Stimulated activated effector memory CD8-positive, alpha-beta T cell treated with anti-CD3 and anti-CD28 coated beads, Interleukin-12 subunit alpha, Interleukin-12 subunit beta, amount 100 ng/mL, for 72 hours (primary cell): ENCODE measurements at regions not wholly inside any gene's neighbourhood (a gene's known extent, or its start where the extent isn't known, plus 50 kb on each side); places are given as distances from the start of the nearest gene placed in this dataset.
A peak's percentile ranks its signal among the peaks of the same experiment; 100 is the strongest.
"Not testable (repeated sequence)": the region's sequence is repeated elsewhere in the genome, so short reads cannot be mapped to it uniquely, and the experiment has no call there.

ENCODE experiments used
- ATAC-seq: fragments of 150-1000 bp; cut with Tn5 transposase; 2 replicates; pipeline ENCODE4 v1.10.0; 2021
- DNase-seq, 2 donors: peaks; one replicate each; pipeline ENCODE4 v3.0.0; 2021 to 2022; ENCODE audit warnings: low spot score in 2 of 2
- H3K27ac Mint-ChIP-seq: one replicate; pipeline ENCODE4 v1.8.0; 2022; ENCODE audit warnings: mild to moderate bottlenecking, mixed read lengths
- H3K36me3 Mint-ChIP-seq: one replicate; pipeline ENCODE4 v1.8.0; 2022; ENCODE audit warnings: mild to moderate bottlenecking, mixed read lengths
- H3K4me1 Mint-ChIP-seq: one replicate; pipeline ENCODE4 v1.8.0; 2022; ENCODE audit warnings: mixed read lengths
- H3K4me3 Mint-ChIP-seq: one replicate; pipeline ENCODE4 v1.8.0; 2022; ENCODE audit warnings: mild to moderate bottlenecking, mixed read lengths
- H3K9me3 Mint-ChIP-seq: one replicate; pipeline ENCODE4 v1.8.0; 2022; ENCODE audit warnings: mixed read lengths

DNA sequence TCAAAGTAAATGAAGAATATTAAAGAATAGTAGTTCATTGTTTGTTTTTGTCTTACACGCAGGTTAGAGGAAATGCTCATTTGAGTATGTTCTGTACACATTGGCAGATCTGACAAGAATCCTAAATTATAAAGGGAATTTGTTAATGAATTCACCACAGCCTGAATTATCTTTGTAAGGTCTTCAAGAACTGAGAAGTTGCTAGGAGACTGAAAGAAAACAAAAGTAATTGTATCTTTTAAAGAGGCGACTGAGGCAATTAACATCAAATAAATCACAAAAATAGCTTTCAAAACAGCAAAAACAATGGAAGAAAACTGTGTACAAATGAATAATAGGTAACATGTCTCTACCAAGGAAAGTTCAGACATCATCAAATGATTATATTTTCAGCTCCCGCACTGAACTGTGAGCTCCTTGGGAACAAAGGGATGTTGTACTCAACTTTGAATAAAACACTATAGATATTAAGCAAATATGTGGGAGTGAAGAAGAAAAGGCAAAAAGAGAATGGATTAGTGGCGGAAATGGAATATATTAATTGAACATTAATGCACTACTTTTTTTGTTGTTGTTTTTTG, 51.7 kb upstream of the ATIC start:
- ATAC-seq (no peak), DNase-seq (no peak)
- H3K36me3 Mint-ChIP-seq, result no peaks in the 10 kb centered on the region
- H3K9me3 Mint-ChIP-seq, result no peaks in the 10 kb centered on the region
- no peak overlapping the region for H3K4me3 Mint-ChIP-seq
- H3K4me1 Mint-ChIP-seq, result no peaks in the 10 kb centered on the region
- no peak overlapping the region for H3K27ac Mint-ChIP-seq

DNA sequence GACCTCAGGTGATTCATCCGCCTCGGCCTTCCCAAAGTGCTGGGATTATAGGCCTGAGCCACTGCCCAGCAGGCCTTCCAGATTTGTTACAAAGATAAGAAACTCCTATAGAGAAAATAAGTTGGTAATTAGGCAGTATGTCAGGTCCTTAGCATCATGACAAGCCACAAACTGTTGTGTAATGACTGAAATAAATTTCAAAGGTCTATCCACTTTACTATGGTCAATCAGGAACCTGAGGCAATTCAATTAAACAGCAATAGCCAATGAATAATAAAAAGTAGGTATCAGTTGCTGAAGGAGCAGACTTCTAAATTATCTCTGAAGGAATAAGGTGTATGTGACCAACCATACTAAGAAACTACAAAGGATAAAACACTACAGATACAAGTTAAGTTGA, 62.4 kb upstream of the ATIC start:
- no peak overlapping the region for H3K4me3 Mint-ChIP-seq
- ATAC-seq (no peak), DNase-seq (no peak)
- H3K9me3 Mint-ChIP-seq, result no peaks in the 10 kb centered on the region
- H3K27ac Mint-ChIP-seq, result no peak overlapping the region
- no peaks in the 10 kb centered on the region for H3K36me3 Mint-ChIP-seq
- no peaks in the 10 kb centered on the region for H3K4me1 Mint-ChIP-seq

DNA sequence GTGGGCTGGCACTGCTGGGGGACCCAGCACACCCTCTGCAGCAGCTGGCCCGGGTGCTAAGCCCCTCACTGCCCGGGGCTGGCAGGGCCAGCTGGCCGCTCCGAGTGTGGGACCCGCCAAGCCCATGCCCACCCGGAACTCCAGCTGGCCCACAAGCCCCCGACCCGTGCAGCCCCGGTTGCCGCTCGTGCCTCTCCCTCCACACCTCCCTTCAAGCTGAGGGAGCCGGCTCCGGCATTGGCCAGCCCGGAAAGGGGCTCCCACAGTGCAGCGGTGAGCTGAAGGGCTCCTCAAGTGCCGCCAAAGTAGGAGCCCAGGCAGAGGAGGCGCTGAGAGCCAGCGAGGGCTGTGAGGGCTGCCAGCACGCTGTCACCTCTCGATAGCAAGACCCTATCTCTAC, 65.9 kb upstream of the ATIC start:
- H3K4me3 Mint-ChIP-seq, H3K9me3 Mint-ChIP-seq, ATAC-seq, DNase-seq, H3K36me3 Mint-ChIP-seq, H3K4me1 Mint-ChIP-seq, H3K27ac Mint-ChIP-seq: not testable (repeated sequence)

DNA sequence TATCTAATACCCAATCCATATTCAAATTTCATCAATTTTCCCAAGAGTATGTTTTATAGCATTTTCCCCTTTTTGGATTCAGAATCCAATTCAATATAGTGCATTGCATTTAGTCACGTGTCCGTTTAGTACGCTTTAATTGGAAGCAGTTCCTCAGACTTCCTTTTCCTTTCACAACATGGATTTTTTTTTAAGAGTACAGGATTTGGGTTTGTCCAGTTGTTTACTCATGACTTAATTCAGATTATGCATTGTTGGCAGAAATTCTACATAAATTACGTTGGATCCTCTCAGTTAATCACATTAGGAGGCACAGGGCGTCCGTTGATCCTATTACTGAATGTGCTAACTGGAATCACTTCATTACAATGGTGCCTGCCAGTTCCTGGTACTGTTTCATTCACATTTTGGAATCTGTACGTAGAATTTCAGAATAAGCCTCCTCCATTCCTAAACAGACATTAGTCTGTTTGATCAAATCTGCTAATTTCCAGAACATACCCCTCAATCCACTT, 70.0 kb upstream of the ATIC start:
- DNase-seq (no peak), ATAC-seq (no peak)
- Mint-ChIP-seq H3K36me3 (no peaks in the 10 kb centered on the region), H3K4me1 (no peaks in the 10 kb centered on the region), H3K9me3 (no peaks in the 10 kb centered on the region), H3K27ac (no peak overlapping the region), H3K4me3 (no peak overlapping the region)

DNA sequence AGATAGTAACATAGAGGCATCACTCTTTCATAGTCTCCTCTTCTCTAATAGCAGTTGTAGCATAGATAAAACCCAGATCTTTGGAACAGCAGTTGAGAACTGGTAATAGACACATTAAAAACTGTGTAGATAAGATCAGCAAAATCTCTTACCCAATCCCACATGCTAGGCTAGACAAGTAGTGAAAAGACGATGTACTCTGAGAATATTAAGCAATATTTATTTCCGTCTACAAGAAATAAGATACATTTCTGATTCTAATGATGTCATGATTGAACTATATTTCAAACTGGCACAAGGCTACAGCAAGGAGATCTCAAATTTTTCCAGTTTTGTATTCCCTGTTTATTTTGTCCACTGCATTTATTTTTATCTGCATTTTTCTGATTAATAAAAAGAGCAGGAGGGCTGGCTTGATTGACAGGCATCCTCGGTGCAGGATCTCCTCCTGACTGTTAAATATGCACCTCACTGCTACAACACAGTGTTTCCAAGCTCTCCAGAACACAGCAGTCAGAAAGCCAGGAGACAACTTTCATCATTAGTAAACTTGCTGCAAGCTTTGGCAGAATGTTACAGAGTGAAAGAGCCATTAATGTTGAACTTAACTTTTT, 73.3 kb upstream of the ATIC start:
- H3K9me3 Mint-ChIP-seq, result no peaks in the 10 kb centered on the region
- no peaks in the 10 kb centered on the region for H3K36me3 Mint-ChIP-seq
- no peak overlapping the region for H3K4me3 Mint-ChIP-seq
- H3K27ac Mint-ChIP-seq, result no peak overlapping the region
- no peak for DNase-seq
- no peak for ATAC-seq
- no peaks in the 10 kb centered on the region for H3K4me1 Mint-ChIP-seq

DNA sequence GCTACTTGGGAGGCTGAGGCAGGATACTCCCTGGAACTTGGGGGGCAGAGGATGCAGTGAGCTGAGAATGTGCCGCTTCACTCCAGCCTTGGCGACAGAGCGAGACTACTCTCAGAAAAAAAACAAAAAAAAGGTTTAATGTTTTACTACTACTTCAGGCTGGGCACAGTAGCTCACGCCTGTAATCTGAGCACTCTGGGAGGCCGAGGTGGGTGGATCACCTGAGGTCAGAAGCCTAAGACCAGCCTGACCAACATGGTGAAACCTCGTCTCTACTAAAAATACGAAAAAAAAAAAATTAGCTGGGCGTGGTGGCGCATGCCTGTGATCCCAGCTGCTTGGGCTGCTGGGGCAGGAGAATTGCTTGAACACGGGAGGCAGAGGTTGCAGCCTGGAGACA, 75.7 kb upstream of the ATIC start:
- Mint-ChIP-seq H3K4me3 (no peak overlapping the region), H3K9me3 (no peaks in the 10 kb centered on the region), H3K36me3 (no peaks in the 10 kb centered on the region), H3K4me1 (no peaks in the 10 kb centered on the region), H3K27ac (no peak overlapping the region)
- ATAC-seq (no peak), DNase-seq (no peak)

DNA sequence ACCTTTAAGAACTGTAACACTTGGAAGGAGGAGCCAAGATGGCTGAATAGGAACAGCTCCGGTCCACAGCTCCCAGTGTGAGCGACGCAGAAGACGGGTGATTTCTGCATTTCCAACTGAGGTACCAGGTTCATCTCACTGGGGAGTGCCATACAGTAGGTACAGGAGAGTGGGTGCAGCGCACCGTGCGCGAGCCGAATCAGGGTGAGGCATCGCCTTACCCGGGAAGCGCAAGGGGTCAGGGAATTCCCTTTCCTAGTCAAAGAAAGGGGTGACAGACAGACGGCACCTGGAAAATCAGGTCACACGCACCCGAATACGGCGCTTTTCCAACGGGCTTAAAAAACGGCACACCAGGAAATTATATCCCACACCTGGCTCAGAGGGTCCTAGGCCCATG, 81.8 kb upstream of the ABCA12 start:
- not testable (repeated sequence) for DNase-seq, H3K36me3 Mint-ChIP-seq, H3K4me1 Mint-ChIP-seq, ATAC-seq, H3K9me3 Mint-ChIP-seq, H3K27ac Mint-ChIP-seq, H3K4me3 Mint-ChIP-seq

DNA sequence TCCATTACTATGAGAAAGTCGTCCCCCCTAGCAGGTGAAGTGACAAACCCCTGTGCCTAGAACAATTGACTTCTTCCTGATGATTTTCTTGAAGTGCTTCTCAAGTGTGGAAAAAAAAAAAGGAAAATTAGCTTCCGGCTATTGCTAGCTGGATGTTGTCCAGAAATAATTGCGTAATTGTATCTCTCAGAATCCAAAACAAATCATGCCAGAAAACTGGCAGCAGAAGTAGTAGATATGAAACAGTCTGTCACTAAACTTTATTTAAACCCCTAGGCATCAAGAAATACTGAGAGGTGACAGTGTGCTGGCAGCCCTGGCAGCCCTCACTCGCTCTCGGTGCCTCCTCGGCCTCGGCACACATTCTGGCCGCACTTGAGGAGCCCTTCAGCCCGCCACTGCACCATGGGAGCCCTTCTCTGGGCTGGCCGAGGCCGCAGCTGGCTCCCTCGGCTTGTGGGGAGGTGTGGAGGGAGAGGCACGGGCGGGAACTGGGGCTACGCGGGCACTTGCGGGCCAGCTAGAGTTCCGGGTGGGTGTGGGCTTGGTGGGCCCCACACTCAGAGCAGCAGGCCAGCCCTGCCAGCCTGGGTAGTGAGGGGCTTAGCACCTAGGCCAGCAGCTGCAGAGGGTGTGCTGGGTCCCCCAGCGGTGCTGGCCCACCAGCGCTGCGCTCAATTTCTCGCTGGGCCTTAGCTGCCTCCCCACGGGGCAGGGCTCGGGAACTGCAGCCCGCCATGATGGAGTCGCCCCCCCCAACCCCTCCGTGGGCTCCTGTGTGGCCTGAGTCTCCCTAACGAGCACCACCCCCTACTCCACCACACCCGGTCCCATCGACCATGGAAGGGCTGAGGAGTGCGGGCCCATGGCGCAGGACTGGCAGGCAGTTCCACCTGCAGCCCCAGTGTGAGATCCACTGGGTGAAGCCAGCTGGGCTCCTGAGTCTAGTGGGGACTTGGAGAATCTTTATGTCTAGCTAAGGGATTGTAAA, 80.5 kb upstream of the ABCA12 start:
- H3K4me1 Mint-ChIP-seq, result no peaks in the 10 kb centered on the region
- ATAC-seq, result no peak
- H3K9me3 Mint-ChIP-seq, result no peaks in the 10 kb centered on the region
- no peaks in the 10 kb centered on the region for H3K36me3 Mint-ChIP-seq
- no peak overlapping the region for H3K4me3 Mint-ChIP-seq
- H3K27ac Mint-ChIP-seq, result no peak overlapping the region
- DNase-seq, result no peak

DNA sequence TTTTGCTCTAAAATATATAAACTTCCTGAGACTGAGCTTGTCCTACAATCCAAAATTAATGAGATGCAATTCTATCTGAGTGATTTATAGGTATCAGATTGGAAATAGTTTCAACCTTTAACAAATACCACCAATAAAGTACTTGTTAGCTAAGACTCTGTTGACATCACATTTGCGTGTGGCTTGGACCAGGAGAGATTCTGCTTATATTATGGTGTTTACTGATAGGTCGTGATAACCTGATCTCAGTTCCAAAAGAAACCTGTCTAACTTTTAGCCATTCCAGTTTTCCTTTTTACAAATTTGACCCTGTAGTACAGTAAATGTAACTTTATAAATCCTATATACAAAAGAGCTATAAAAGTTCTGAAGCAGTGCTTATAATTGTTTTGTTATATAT, 78.4 kb upstream of the ABCA12 start:
- Mint-ChIP-seq H3K4me3 (no peak overlapping the region), H3K9me3 (no peaks in the 10 kb centered on the region), H3K27ac (no peak overlapping the region), H3K36me3 (no peaks in the 10 kb centered on the region), H3K4me1 (no peaks in the 10 kb centered on the region)
- ATAC-seq (no peak), DNase-seq (no peak)

DNA sequence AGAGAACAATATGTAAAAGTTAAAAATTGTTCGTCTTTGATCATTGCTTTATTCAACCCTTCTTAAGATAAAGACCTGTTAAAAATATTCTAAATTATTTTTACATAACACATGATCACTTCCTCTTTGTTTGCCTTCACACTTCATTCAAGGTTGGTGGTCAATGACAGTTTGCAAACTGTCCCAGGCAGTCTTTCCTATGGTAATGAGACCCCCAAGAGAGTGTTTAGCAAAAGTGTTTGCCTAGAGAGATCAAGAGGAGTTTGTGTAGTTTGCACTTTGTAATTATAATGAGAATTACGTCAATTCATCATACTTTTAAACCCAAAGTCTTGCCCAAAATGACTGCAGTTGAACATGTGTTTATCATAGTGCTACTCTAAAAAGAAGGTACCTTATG, 77.2 kb upstream of the ABCA12 start:
- Mint-ChIP-seq H3K4me3 (no peak overlapping the region), H3K9me3 (no peaks in the 10 kb centered on the region), H3K36me3 (no peaks in the 10 kb centered on the region), H3K4me1 (no peaks in the 10 kb centered on the region), H3K27ac (no peak overlapping the region)
- no peak for DNase-seq
- ATAC-seq, result no peak

DNA sequence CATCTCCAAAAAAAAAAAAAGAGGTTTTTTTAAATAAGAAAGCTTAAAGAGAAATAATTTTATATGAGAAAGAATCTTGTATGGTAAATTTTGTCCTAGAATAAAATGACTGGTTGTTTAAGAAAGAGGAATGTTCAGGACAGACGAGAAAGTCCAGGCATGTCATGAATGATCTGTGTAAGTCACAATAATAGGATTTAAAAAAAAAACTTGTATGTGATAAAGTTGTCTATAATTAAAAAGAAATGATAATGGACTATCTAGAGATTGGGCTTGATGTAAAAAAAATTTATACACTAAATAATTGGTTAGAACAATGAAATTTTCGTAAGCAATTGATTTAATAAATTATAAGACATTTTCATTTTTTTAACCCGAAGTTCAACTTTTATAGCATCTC, 71.7 kb upstream of the ABCA12 start:
- no peaks in the 10 kb centered on the region for H3K36me3 Mint-ChIP-seq
- ATAC-seq, result no peak
- DNase-seq, result no peak
- no peak overlapping the region for H3K27ac Mint-ChIP-seq
- H3K4me3 Mint-ChIP-seq, result no peak overlapping the region
- H3K9me3 Mint-ChIP-seq, result no peaks in the 10 kb centered on the region
- no peaks in the 10 kb centered on the region for H3K4me1 Mint-ChIP-seq

DNA sequence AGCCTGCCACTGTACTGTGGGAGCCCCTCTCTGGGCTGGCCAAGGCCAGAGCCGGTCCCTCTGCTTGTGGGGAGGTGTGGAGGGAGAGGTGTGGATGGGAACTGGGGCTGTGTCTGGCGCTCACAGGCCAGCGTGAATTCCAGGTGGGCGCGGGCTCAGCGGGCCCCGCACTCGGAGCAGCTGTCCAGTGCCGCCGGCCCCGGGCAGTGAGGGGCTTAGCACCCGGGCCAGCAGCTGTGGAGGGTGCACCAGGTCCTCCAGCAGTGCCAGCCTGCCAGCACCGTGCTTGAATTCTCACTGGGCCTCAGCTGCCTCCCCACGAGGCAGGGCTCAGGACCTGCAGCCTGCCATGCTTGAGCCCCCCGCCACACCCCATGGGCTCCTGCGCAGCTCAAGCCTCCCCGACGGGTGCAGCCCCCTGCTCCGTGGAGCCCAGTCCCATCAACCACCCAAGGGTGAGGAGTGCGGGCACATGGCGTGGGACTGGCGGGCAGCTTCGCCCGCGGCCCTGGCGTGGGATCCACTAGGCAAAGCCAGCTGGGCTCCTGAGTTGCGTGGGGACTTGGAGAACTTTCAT, 69.5 kb upstream of the ABCA12 start:
- H3K4me1 Mint-ChIP-seq, result no peaks in the 10 kb centered on the region
- H3K27ac Mint-ChIP-seq, result no peak overlapping the region
- H3K9me3 Mint-ChIP-seq, result no peaks in the 10 kb centered on the region
- no peak for DNase-seq
- no peaks in the 10 kb centered on the region for H3K36me3 Mint-ChIP-seq
- no peak overlapping the region for H3K4me3 Mint-ChIP-seq
- ATAC-seq, result peak; percentile 36

DNA sequence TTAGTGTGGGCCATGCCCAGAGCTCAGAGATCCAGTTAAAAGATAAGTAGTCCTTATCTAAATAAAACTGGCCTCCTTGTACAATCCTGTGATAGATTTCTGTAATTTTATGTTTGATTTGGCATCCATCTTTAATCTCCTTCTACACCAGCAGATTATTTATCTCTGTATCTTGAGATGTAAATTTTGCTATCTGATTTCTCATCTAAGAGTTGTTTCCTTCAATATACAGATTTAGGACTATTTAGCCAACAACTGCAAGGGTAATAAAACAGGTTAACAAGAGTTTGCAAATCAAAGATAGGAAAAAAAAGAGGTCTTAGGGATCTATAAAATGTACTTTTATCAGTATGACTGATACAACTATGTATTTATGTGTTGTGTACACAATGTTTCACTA, 68.6 kb upstream of the ABCA12 start:
- Mint-ChIP-seq H3K27ac (no peak overlapping the region), H3K4me3 (no peak overlapping the region), H3K4me1 (no peaks in the 10 kb centered on the region), H3K36me3 (no peaks in the 10 kb centered on the region), H3K9me3 (no peaks in the 10 kb centered on the region)
- no peak for DNase-seq
- ATAC-seq, result no peak

DNA sequence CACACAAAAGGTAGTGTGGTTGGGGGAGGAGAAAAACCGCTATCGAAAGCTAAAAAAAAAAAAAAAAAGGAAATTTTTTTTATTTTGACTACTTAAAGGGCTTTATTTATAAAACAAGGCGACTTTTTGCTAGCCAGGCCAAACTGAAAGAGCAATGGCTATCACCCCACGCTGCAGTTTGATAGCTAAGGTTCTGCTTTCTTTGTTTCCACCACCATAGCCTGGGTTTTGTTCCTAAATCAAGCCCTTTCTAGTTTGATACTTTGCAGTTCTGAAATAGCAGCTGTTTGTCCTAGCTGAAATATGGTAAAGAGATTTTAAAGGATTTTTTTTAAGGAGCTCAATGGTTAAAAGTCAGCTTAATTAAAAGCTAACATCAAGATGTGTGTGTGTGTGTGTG, 67.4 kb upstream of the ABCA12 start:
- H3K4me3 Mint-ChIP-seq, result no peak overlapping the region
- DNase-seq (no peak), ATAC-seq (no peak)
- H3K27ac Mint-ChIP-seq, result no peak overlapping the region
- no peaks in the 10 kb centered on the region for H3K4me1 Mint-ChIP-seq
- H3K9me3 Mint-ChIP-seq, result no peaks in the 10 kb centered on the region
- H3K36me3 Mint-ChIP-seq, result no peaks in the 10 kb centered on the region

DNA sequence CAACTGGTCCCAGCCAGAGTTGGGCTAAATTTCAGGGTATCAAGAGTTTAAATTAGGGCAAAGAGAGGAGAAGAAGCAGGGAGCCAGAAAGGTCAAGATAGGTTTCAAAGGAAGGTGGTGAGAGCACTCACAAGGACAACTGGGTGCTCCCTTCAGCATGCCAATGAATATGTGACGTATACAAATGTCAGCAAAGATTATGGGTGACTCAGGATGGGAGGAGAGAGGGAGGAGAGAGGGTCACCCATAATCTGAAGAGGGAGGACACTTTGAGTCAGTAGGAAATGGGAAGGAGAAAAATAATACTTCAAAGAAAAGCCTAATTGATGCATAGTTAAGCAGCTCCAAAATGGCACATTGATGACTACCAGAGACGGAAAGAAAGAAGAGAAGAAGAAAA, 53.1 kb upstream of the ABCA12 start:
- Mint-ChIP-seq H3K27ac (no peak overlapping the region), H3K9me3 (peaks cover 4% of the 10 kb centered on the region), H3K4me1 (no peaks in the 10 kb centered on the region), H3K36me3 (no peaks in the 10 kb centered on the region), H3K4me3 (no peak overlapping the region)
- DNase-seq, result no peak
- no peak for ATAC-seq
